Islet precursor cell (in vitro differentiated cells): ENCODE measurements at regions not wholly inside any gene's neighbourhood (a gene's known extent, or its start where the extent isn't known, plus 50 kb on each side); places are given as distances from the start of the nearest gene placed in this dataset.
"Not testable (repeated sequence)": the region's sequence is repeated elsewhere in the genome, so short reads cannot be mapped to it uniquely, and the experiment has no call there.

ENCODE experiments used
- DNase-seq: peaks from one replicate; pipeline ENCODE4 v3.0.0-alpha.2; 2018

DNA sequence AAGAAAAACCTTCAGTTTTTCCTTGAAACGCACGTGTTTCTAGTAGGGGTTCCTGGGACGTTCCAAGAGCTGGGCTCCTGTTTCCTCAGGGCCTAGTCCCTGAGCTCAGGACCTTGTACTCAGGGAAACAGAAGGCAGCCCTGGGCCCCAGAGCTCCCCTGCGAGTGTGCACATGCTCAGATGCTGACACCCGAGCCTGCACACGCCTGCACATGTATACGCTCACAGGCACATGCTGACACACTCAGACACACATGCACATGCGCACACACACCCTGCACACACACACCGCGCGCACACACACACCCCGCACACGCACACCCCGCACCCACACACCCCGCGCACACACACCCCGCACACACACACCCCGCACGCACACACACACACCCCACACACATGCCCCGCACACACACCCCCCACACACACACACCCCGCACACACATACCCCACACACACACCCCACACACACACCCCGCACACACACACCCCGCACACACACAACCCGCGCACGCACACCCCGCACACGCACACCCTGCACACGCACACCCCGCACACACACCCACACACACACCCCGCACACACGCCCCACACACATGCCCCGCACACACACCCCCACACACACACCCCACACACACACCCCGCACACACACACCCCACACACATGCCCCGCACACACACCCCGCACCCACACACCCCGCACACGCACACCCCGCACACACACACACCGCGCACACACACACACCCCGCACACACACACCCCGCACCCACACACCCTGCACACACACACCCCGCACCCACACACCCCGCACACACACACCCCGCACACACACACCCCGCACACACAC is 52.2 kb downstream of the CALML3 start:
- DNase-seq = peak; percentile 44

DNA sequence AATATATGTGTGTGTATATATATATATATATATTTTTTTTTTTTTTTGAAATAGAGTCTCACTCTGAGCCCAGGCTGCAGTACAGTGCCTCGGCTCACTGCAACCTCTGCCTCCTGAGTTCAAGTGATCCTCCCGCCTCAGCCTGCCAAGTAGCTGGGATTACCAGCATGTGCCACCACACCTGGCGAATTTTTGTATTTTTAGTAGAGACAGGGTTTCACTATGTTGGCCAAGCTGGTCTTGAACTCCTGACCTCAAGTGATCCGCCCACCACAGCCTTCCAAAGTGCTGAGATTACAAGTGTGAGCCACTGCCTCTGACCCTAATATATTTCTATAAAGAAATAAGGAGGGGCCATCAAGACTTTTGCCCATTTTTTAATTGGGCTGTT is 55.3 kb downstream of the CALML3 start:
- DNase-seq = not testable (repeated sequence)

DNA sequence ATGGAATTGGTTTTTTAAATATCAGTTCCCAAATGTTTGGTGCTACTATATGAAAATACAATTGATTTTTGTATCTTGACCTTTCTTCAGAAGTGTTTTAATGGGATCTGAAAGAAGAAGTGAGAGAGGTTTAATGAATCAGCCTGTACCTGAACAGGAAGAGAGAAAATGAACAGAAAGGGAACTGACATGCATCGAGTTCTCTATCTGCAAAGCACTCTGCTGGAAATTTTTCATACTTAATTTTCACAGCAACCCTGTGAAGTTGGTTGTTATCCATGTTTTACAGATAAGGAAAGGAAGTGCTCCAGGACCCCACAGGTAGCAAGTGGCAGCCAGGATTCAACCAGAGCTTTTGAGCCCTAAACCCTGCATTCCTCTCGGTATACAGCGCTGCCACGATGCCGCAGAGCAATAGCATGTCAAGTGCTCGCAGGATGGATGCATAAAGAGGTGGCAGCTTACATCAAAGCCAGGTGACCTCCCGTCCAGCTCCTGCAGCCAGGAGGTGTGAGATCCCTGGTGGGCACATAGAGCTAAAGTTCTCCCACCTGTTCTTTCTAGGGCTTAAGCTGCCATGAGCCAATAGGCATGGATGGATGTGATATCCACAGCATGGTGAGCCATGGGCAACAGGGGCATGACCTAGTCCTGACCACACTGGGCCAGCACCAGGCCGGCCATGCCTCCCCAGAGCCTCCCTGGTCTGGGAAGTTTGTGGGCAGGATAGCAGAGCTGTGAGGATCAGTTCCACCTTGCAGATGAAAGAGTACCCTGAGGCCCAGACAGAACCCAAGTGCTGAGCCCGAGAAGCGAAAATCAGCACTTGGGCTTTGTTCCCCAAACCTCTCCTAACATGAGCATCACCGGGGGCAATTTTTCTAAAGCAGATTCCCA is 57.2 kb downstream of the CALML3 start:
- peak; percentile 47 for DNase-seq

DNA sequence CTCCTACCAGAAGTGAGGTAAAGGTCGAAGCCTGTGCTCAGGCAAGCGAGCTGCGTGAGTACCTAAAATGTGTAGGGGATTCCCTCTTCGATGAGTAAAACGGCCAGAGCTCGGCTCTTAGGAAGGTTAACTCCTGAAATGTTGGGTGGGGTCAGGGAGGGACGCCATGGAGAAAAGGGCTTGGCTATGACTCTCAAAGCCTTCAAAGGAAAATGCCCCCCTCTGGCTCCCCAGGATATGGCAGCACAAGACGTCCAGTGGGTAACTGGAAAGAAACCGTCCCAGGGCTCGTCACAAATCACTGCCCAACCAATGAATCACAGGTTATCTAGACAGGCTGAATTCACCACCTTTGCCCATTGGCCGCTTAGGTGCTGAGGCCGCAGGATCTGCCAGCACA is 58.0 kb downstream of the CALML3 start:
- DNase-seq = peak; percentile 75

DNA sequence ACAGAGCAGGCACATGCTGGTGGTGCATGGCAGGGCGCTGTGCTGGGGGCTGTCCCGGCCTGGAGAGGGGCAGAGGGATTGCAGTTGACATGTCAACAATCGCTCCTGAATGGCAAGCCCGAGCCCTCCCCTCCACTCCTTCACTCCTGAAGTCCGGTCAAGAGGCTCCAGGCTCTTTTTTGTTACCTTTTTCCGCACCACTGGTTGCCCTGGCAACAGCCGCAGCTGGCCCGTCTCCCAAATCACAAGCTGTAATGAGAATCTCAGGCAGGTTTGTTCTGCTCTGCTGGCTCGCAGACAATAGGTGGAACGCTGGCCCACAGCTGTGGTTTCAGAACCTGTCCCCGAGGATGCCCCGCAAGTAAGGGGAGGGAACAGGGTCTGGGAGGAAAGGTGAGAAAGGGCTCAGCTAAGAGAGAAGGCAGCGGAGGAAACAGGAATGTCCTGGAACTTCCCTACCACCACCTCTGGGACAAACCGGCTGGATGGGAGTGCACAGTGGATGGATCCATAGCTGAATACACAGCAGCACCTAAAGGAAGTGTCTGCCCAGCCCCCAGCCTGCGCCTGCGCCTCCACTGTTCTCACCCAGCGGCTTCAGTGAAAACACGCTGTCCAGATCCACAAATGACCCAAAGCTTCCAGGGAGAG is 58.9 kb downstream of the CALML3 start:
- DNase-seq = peak; percentile 98

DNA sequence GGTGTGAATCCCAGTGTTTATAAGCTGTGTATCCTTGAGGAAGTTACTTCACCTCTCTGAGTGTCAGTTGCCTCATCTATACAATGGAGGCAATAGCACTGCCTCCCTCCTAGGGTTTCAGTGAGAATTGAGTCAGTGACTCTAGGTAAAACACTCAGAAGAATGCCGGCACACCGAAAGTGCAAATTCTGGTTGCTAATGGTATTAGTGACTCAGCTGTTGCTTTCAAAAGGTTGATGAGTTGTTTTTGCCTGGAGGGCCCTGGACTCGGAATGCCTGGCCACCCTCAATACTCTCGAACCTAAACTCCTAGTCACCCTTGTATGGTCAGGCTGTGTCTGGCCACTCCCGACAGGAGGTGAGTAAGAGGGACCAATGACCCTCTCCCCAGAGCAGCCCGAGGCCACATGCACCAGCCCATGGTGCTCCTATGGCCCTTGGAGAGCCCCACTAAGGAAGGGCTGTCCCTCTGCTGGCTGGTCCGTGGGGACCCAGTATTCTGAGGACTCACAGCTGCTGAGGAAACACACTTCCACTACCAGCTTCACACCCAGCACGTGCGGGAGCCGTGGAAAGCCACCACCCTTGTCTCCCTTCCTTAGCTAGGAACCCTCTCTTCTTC is 60.2 kb downstream of the CALML3 start:
- DNase-seq = peak; percentile 99

DNA sequence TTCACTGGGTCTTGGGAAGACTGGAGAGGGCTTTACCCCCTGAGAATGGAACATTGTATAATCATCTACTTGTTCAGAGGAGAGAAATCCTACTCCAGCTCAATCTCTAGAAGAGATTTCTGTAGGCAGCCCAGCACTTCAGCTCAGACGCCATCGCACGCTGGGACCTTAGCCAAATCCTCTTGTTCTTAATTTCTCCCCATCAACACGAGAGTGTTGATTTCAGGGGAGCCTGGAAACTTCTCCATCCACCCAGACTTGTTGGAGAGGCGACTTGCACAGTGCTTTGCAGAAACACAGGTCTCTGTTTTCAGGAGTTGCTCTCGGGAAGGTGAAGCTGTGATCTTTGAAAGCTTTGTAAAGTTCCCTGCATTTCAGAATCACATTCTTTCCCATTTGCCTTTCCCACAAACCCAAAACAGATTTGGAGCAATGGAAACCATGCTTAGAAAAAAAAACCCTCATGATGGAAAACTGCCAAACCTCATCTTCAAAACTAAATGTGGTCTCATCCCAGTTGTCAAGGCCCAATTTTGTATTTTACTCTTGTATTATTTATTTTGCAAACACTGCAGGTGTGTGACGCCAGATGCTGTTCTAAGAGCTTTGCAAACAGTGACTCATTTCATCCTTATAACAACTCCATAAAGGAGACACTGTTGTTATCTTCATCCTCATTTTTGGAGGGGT is 60.9 kb downstream of the CALML3 start:
- DNase-seq = peak; percentile 51

DNA sequence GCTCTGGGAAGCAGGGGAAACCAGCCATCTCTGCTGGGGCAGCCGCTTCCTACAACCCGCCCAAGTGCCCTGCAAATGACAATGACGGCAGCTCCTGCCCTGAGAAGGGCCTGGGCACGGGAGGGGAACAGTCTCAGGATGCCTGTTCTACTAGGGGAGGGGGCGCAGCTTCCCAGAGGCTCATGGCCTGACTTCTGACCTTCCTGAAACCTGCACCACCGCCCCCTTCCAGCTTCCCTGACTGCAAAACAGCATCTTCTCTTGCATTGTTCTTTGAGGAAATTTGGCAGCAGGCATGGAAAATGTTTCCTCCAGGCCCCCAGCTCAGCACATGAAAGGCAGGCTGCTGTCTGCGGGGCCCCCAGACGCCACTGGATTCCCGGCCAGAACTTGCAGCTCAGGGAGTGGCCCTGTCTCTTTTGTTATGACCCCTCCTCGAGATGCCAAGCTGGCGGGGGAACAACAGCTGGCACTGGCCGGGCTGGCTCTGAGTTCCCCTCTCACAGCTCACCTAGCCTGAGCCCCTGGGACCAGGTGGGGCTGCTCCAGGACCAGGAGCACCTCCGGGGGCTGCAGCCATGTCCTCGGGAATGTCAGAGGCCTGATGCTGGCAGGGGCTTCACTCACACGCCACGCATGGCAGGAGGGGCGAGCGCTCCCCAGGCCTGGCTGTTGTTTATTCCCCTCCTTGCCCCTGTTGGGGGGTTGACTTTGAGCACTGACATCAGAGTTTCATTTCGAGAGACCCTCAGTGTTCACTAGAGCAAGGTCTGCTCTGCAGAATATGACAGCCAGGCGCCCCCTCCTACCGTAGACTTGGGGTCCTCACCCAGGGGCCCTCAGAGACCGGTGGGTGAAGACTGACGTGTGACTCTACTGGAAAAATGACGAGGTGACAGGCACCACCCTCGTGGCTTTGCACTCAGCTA is 62.7 kb downstream of the CALML3 start:
- DNase-seq = peak; percentile 77

DNA sequence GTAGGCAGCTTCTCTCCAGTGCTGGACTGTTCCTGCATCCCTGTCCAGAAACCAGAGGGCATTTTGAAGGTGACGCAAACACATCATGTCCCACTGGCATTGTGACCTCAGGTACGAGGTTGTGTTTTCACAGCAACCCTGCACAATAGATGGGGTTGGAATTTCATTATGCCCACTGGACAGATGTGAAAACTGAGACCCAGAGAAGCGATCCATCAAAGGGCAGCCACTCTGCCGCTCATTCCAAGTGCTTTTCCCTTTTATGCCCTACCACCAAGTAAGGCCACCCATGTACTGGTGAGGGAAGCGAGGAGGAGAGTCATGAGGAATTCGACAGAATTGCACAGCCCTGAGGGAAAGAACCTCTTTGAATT is 63.3 kb downstream of the CALML3 start:
- no peak for DNase-seq

DNA sequence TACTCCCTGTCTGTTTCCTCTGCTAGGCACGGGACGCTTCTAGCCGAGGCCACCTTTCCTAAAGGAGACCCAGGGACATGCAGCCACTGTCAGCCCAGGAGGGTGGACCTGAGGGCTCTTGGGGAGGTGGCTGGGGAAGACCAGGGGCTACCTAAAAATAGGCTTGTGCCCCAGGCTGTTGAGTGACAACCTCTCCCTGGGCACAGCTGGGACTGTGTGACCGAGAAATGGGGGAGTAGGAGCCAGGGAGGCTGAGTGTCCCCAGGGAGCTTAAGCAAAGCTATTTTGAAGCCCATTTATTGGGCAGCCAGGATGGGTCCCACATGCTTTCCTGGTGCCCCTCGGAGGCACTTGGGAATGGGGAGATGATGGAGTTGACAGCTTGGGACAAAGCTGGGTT is 63.8 kb downstream of the CALML3 start:
- DNase-seq = peak; percentile 39
